Activated CD4-positive, alpha-beta T cell treated with anti-CD3 and anti-CD28 coated beads, Interleukin-2, amount 50 U/mL, for 4 hours (primary cell): ENCODE measurements at regions not wholly inside any gene's neighbourhood (a gene's known extent, or its start where the extent isn't known, plus 50 kb on each side); places are given as distances from the start of the nearest gene placed in this dataset.

Experiments used
- DNase-seq, 2 experiments: peaks; one replicate each; pipeline ENCODE4 v3.0.0-alpha.2; 2020

DNA sequence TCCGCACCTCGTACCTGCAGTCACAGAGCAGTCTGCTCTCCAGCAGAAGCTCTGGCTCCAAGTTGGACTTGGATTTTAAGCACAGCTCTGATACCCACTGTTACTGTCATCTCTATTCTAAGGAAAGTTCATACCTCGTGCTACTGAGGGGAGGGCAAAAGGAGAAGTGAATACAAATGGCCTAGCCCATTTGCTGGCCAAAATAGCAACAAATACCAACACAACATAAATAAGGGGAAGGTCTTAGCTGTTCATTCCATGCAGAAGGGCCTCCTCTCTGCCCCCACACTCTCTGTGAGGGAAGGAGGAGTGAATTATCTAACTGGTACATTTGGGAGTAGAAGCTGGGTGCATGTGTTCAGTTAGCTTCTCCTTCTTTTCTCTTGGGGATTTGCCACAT is 739.4 kb upstream of the RAB6C start:
- DNase-seq: no peak

DNA sequence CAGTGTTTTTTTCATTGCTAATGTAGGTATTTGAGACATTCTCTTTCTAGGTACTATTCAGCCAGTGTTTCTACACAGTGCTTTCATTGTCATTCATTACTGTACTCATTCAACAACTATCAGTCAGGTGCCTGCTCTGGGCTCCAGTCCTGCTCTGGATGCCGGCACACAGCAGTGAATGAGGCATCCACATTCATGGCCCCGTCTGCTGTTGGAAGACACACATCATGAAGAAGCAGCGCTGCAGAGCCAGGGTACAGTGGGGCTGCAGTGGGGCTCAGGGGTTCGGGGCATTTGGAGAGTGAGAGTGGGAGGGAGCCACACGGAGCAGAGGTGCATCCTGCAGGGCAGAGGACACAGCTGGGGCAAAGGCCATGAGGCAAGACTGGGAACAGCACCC is 737.2 kb upstream of the RAB6C start:
- no peak for DNase-seq

DNA sequence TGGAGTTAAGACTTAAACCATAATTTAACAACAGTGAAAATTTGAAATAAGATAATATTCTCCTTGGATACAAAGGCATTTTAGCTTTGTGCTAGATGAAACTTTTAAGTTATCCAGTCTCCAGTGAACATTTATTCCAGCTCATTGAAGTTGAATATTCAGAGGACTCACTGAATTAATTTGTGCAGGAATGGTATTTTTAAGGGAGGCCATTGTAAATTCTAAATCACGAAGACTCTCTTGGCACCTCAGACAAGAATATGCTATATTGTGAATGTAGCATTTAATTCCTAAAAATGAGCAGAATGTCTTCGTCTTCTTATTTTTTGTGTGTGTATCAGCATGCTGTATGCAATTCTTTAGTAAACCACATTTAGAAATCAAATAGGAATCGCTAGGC is 731.7 kb upstream of the RAB6C start:
- no peak for DNase-seq

DNA sequence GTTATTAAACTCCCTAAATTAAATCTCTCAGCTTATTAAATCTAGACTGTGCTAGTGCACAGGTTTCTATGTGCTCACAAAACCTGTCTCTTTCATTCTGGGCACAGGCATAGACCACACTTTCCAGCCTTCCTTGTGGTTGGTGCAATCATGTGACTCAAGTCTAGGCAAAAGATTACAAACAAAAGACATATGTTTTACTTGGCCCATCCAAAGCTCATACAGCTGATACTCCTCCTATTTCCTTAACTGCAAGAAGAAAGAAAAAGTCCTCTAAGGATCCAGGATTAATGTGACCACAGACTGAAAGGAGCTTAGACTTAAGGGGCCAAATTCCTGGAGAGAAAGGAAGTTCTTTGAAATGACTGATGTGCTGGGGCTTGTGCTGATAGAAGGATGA is 731.3 kb upstream of the RAB6C start:
- DNase-seq: no peak

DNA sequence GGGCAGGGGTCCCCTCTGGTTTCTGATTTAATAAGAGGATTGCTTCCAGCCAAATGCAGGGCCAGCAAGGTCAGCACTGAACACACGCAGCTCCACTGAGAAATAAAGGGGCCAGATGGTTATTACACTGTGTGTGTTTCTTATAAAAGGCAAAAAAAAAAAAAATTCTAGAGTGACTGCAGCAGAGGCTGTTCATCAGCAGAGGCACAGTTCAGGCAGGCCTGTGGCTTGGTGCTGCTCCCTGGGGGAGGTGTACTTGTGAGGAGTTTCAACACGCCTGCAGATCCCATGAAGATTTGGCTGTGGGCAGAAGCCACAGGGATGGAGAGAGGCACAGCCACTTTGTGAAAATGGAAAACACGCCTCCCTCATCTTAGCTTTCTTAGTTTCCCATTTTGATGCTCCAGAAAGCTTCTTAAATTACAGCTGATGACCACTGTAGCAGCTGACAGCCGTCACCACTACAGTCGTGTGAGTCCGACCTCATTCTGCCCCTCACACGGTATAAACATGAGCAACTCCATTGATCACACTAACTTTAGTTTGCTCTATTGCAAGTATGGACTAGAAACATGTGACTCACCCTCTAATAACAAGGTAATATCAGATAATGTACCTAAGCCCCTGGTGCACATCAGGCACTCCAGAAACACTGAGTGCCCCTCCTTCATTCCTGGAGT is 726.5 kb upstream of the RAB6C start:
- no peak for DNase-seq

DNA sequence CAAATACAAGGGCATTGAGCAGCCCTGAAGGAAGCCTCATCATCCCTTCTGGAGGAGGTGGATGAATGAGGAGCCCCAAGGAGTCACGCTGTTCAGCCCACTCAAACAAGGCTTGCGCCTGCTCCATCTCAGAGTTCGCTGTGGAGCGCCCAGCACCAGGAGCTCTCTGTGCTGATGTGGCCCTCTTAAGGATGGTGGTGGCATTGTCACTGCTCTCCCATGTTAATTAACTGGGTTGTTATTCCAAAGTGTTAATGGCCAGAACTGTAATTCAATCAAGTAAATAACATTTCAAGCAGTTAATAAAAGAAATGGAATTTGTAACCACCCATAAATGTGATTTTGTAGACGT is 726.0 kb upstream of the RAB6C start:
- no peak for DNase-seq

DNA sequence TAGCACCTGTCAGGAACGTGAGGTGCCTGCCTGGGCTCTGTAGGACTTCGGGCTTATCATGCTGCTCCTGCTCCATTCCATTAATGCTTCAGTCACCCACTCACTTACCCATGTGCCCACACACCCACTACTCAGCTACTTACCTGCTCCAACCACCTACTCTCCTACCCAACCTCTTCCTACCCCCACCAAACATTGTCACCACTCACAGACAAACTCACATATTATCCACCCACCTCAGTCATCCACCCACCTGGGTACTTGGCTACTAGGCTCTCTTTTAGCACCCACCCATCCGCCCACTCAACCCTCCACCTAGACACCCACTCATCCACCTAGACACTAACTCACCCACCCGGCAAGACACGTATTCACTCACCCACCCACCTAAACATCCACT is 724.7 kb upstream of the RAB6C start:
- DNase-seq: no peak

DNA sequence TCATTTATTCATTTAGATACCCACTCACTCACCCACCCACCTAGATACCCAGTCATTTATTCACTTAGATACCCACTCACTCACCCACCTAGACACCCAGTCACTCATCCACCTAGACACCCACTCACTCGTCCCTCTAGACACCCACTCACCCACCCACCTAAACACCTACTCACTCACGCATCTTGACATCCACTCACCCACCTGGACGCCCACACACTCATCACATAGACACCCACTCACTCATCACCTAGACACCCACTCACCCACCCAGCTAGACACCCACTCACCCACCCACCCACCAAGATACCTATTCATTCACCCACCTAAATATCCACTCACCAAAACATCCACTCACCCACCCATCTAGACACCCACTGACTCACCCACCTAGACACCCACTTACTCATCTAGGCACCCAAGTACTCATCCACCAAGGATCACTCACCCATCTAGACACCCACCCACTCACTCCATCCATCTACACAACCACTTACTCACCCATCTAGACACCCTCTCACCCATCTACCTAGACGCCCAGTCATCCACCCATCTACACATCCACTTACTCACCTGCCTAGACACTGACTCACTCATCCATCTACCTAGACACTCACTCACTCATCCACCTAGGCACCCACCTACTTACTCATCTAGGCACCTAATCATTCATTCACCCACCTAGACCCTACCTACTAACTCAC is 723.7 kb upstream of the RAB6C start:
- no peak for DNase-seq

DNA sequence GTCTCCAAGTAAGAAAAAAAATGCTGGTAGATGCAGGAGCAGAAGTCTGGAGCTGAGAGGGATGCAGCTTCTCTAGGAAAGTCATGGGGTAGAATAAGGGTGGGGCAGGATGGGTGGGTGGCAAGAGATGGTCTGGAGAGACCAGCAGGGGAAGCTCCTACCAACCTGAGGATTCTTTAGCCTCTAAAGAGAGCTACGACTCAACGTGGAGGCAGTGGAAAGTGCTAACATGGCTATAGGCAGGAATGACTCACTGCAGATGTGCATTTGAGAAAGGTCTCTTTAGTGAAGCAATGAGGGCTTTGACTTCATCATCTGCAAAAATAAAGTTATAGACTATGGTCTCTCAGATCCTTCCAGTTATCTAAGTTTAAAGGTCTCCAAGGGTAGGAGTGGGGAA is 722.8 kb upstream of the RAB6C start:
- no peak for DNase-seq

DNA sequence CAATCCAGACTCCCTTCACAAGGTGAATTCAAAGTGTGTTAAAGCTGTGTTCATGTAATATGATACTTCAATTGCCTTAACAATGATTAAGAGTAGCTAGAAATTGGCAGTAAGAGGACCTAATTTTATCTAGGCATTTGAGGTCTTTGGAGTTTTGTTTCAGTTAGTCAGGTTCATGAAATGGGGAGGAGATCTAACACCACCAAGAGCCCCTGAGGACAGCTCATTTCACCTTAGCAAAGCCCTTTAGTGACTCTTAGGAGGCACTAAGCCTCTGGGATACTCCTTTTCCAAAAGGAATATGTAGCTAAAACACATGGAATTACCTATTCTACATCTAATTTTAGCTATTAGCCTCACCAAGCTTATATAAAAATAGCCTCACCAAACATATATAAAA is 716.5 kb upstream of the RAB6C start:
- no peak for DNase-seq

DNA sequence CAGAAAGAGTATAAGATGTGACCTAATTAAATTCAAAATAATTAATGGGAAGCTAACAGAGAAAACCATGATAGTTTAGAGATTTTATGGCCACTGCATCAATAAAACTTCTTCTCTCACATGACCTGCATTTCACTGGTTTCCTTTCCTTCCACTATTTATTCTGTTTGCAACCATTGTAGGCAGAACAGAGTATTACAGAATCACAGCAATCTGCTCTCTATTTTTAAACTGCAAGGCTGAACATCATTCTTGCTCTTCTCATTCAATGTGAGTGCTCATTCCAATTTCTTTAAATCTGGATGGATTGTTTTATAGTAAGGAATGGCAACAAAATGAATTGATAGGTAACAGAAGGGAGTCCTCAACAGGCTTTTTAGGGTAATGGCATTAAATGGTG is 715.5 kb upstream of the RAB6C start:
- no peak for DNase-seq

DNA sequence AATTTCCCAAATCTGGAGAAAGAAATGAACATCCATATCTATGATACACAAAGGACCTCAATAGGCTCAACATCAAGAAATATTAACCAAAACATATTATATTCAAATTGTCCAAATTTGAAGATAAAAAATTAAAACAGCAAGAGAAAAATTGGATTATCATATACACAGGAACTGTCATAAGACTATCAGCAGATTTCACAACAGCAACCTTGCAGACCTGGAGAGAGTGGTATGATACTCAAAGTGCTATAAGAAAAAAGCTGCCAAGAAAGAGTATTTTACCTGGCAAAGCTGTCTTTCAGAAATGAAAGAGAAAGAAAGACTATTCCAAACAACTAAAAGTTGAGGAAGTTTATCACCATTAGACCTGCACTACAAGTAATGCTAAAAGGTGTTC is 711.9 kb upstream of the RAB6C start:
- no peak for DNase-seq

DNA sequence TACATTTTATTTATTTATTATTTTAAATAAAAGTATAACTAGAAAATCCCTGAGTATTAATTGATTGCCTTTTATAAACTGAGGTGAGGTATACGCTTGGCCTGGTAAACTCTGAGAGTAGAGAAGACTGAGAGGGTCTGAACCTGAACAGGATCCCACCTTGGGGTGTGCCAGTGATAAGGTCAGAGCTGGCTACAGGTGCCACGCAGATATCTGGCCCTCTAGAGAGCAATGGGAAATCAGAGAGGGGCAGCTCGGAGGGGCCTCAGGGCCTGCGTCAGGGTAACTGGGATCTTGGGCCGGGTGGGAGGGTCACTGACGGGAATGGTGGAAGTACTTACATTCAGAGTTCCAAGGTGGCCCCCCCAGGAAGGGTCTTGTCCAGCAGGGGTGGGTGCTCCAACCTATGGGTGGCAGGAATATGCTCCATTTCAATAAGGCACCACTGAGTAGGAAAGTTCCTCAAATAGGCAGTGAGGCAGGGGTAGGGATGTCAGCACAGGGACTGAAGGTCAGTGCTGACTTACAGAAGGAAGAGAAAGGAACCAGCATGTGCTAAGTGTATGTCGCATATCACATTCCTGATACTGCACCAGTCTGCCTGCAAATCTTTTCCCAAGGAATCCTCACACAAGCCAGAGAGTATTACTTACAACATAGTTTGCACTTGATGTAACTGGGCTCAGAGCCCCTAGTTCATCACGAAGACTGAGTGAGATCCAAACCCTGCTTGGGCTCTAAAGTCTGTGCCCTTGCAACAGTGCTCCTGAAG is 706.0 kb upstream of the RAB6C start:
- no peak for DNase-seq

DNA sequence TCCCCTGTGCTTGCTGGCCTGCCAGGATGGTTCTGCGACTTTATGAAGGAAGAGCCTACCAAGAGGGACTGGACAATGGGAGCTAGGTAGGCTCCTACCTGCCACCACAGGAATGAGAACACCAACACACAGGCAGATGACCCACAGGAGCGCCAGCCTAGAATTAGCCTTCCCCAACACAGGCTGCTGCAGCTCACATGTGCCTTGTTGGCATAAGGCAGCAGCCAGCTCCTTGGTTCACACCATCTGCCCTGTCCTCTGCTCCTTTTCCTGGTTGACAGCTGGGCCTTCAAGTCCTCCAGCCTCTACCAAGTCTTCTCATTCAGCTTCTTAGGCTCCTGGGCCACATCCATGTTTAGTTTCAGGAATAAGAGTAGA is 705.4 kb upstream of the RAB6C start:
- no peak for DNase-seq

DNA sequence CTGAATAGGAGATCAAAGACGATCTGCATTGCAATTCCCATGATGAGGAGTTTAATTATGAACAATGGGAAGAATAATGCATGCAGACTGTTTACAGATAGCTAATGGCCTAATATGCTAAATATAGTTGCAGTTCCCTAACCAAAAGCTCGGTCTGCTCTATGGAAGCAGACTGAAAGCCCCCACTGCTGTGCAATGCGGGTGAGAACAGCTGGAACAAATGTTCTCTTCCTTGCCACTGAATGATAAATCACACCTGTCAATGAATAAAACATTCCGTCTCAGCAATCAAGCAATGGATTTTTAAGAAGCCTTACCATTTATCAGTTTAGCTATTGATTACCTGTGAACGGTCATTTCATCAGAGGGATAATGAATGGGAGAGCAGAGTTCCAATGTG is 704.5 kb upstream of the RAB6C start:
- DNase-seq: no peak

DNA sequence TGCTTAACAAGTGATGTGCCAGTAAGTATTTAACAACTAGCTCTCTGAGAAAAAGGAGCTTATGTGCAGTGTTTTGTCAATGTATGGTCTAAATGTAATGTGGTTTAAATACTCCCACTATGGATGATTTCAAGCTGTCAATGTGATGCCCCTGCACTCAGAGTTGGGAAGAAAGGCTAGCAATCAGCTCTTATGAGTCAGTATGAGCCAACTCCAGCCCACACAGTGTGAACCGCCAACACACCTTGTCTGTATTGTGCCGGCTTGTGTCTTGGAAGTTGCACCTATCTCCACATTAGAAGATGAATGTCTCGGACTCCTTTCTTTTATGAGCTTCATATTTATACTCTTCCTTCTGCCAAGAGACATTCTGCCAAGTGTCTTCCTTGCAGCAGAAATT is 703.8 kb upstream of the RAB6C start:
- DNase-seq: no peak

DNA sequence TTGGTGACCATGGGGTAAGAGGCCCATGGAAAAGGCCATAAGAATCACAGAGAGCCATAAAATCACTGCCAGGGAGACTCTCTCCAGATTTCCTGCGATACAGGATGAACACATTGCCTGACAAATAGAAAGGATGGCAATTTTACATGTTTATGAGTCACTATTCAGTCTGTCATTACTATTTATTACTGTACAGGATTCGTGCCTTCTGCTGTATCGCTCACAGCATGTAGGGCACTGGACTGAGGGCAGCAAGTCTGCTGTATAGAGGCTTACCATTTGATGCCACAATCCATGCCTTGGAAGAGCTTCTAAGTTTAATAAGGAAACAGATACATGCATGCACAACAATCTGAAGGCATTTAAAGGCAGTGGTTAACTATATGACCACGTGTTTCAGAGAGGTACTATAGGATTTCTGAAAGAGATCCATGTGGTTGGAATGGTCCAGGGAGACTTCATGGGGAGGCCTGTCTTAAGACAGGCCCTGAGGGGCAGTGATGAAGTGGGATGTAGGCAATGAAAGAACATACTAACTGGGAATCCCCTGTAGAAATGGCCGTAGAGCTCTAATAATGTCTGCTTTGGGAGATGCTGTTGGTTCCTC is 702.4 kb upstream of the RAB6C start:
- DNase-seq: no peak

DNA sequence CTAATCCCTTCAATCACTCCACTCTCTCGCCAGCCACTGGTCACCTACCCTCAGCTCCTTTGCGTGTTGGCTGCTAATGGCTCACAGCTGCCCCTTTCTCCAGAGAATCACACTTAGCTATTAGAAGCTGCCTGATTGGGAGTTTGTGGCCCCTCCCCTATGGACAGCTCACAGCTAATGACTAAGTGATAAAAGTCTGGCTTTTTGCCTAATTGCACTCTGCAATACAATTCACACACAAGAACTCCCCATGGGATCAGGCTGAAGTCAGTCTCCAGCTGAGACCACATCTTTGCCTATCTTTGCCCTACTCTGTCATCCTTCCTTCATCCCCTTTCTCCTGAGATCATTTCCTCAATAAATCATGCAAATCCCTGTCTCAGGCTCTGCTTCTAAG is 701.9 kb upstream of the RAB6C start:
- DNase-seq: no peak

DNA sequence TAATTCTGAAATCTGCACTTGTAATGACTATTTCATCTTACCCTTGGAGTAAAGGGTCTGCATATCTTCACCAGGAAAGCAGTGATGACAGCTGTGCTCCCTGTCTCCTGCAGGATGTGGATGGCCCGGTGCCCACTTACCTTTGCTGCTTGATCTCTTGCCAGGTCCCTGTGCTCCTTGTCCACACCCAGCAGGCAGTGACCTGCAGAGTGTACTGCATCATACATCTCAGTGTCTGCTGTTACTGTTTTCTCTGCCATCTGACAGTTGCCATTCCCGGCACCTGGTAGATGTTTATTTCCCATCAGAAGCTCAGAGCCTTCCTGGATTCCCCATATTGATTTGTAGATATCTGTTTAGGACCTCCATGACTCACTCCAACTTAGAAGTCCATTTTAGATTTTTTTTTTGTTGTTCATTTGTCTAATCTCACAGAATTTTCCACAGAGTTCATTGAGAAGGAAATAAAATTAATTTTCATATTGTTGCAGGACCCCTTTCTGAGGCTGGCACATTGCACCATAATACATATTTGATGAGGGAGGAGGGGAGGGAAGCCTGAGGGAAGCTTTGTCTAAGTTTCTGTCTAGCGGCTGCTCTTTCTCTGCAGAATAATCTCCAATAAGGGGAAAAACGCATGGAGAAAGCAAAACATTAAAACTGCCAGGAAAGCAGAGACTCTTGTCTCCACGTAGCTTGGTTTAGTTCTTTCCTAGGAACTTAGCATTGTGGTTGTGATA is 697.5 kb upstream of the RAB6C start:
- DNase-seq: no peak

DNA sequence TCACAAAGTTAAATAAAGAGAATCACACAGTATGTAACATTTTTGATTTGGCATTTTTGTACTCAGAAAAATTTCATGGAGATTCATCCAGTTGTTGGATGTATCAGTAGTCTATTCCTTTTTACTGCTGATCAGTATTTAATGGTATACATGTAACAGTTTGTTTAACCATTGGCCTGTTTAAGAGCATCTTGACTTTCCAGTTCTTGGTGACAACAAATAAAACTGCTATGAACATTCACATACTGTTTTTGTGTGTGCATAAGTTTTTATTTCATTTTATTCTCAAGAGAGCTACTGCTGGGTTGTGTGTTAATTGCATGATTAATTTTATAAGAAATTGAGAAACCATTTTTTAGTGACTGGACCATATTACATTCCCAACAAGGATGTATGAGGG is 694.5 kb upstream of the RAB6C start:
- DNase-seq: no peak

DNA sequence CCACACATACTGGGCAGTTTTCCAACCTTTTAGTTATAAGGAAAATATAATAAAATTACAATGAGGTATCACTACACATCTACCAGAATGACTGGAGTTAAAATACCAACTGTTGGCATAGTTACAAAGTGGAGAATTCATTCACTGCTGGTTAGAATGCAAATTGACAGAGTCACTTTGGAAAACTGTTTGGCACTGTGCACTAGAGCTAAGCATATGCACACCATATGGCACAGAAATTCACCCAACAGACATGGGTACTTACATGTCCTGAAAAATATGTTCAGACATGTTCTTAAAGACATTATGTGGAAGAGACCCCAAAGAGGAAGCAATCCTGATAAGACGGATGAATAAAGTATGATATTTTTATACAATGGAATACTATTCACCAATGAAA is 686.1 kb upstream of the RAB6C start:
- DNase-seq: no peak

DNA sequence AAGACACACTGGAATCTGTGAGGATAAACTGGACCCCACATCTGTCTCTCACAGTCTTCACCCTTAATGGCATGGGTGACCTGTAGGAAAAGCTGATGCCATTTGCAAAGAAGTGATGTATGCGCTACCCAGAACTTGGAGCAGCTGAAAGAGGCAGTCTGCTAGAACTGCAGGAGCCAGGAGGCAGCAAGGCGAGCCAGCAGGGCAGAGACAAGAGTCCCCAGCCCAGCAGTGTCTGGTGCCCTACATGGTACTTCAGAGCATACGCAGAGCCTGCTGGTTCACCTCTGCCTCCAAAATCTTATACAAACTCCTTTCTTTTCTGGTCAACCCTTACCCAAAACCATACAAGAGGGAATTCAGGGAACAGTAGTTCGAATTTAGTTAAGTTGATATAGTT is 683.1 kb upstream of the RAB6C start:
- no peak for DNase-seq

DNA sequence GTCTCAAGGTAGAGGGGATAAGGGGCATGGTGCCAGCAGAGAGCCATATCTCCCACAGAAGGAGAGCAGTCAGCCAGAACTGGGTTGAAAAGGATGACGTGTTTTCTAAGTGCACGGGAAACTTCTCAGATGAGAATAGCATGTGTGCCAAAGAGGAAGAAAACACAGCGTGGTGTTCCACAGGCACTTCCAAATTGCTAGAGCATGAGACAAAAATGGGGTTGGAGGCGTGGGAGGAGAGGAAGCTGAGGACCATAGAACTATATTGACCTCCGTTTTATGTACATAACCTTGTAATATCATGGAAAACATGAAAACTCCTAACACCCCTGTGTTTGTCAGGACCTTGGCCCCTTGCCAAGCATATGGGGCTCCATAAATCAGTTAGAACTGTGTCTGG is 682.7 kb upstream of the RAB6C start:
- no peak for DNase-seq
